ENCODE measurements at regions not wholly inside any gene's neighbourhood (a gene's known extent, or its start where the extent isn't known, plus 50 kb on each side); places are given as distances from the start of the nearest gene placed in this dataset.

GRCh38 chr11:128116447-128116846 lies 470.9 kb downstream of the ETS1 start:
- DNase-seq, result no peak
- Histone ChIP-seq H3K14ac (replicated peaks; ENCODE audit: low read depth, low read length) (no peak overlapping the region), H2AK5ac (ENCODE audit: low read depth, low read length) (no peak overlapping the region), H4K91ac (ENCODE audit: insufficient read depth, low read depth, low read length) (no peak overlapping the region), H3K56ac (ENCODE audit: extremely low read depth, insufficient read depth, low read length) (no peak overlapping the region), H3K79me1 (ENCODE audit: low read depth in 1 of 2, low read length in 2 of 2) (no peaks in the 10 kb centered on the region), H2BK5ac (ENCODE audit: low read depth, low read length, poor library complexity, severe bottlenecking) (no peak overlapping the region), H3K9me3 (ENCODE audit: control insufficient read depth, insufficient read depth, low read length) (no peaks in the 10 kb centered on the region), H3K36me3 (ENCODE audit: control insufficient read depth, insufficient read depth, low read length) (no peaks in the 10 kb centered on the region), H3K9me1 (ENCODE audit: insufficient read depth, low read length) (no peaks in the 10 kb centered on the region), H3K9ac (ENCODE audit: low read depth, low read length) (no peak overlapping the region), H3K27ac (ENCODE audit: insufficient read depth, low read length) (no peak overlapping the region), H2BK20ac (ENCODE audit: low read depth, low read length) (no peak overlapping the region), H3K4me3 (ENCODE audit: insufficient read depth, low read depth, low read length) (no peak overlapping the region), H4K8ac (ENCODE audit: low read depth in 2 of 2, low read length in 2 of 2) (no peak overlapping the region), H2AK9ac (replicated peaks; ENCODE audit: low read depth, low read length, poor library complexity) (no peak overlapping the region), H2BK120ac (ENCODE audit: low read depth, low read length) (no peak overlapping the region), H3K4ac (ENCODE audit: low read depth, low read length) (no peak overlapping the region), H3K23ac (ENCODE audit: low read depth, low read length) (no peak overlapping the region), H4K20me1 (ENCODE audit: insufficient read depth, low read length) (no peaks in the 10 kb centered on the region), H3K4me2 (ENCODE audit: low read depth, low read length) (no peak overlapping the region), H3K18ac (ENCODE audit: low read depth, low read length) (no peak overlapping the region), H4K5ac (ENCODE audit: low read depth, low read length) (no peak overlapping the region), H2AFZ (replicated peaks; ENCODE audit: low read length, poor library complexity) (no peak overlapping the region), H3K4me1 (ENCODE audit: control insufficient read depth, insufficient read depth, low read length) (no peaks in the 10 kb centered on the region), H2BK15ac (ENCODE audit: low read depth, low read length) (no peak overlapping the region), H3K27me3 (ENCODE audit: control insufficient read depth, insufficient read depth, low read length) (peaks cover 8% of the 10 kb centered on the region)
- no peak for TF ChIP-seq POLR2A (IDR thresholded peaks at IDR 0.05; ENCODE audit: low read depth, low read length)
- TF ChIP-seq NFE2L2 (IDR thresholded peaks at IDR 0.05; ENCODE audit: low read depth, low read length), result no peak
- TF ChIP-seq MAFK (IDR thresholded peaks at IDR 0.05; ENCODE audit: low read depth, low read length), result no peak
- TF ChIP-seq RAD21 (IDR thresholded peaks at IDR 0.05; ENCODE audit: low read length), result no peak
- TF ChIP-seq ELK1 (IDR thresholded peaks at IDR 0.05; ENCODE audit: borderline replicate concordance, low read depth, low read length), result no peak
- TF ChIP-seq BHLHE40 (IDR thresholded peaks at IDR 0.05; ENCODE audit: low read depth, low read length), result no peak
- no peak for TF ChIP-seq RFX5 (IDR thresholded peaks at IDR 0.05; ENCODE audit: low read depth, low read length)
- no peak for TF ChIP-seq MAZ (IDR thresholded peaks at IDR 0.05; ENCODE audit: borderline replicate concordance, low read depth, low read length)
- no peak for TF ChIP-seq CTCF (conservative IDR thresholded peaks at IDR 0.05; ENCODE audit: low read depth, low read length)
- TF ChIP-seq CHD1 (IDR thresholded peaks at IDR 0.05; ENCODE audit: low read depth, low read length), result no peak
- no peak for TF ChIP-seq SMC3 (IDR thresholded peaks at IDR 0.05; ENCODE audit: low read depth, low read length)
- no peak for TF ChIP-seq USF2 (IDR thresholded peaks at IDR 0.05; ENCODE audit: low read depth, low read length)
- no peak for TF ChIP-seq RCOR1 (IDR thresholded peaks at IDR 0.05; ENCODE audit: insufficient replicate concordance, low read length)
- no peak for TF ChIP-seq MXI1 (IDR thresholded peaks at IDR 0.05; ENCODE audit: borderline replicate concordance, low read depth, low read length)
- in situ Hi-C loops (cut with MboI; ENCODE audit: low sequenced_read_pairs) (no loop called here), dilution Hi-C loops (cut with HindIII; ENCODE audit: low sequenced_read_pairs, unreplicated experiment) (no loop called here), intact Hi-C loops (cut with micrococcal nuclease) (no loop called here)
- BruUV-seq (replicated peaks), result no TSS peak
- no peak for ATAC-seq (ENCODE audit: low read depth)
- POLR2A ChIA-PET (ENCODE audit: unreplicated experiment), result no interaction called here
- no CpG with 5 or more reads among the region's 4 CpGs for WGBS, 2 experiments (ENCODE audit: extremely low coverage in 2 of 2, insufficient read length in 1 of 2)
- CTCF ChIA-PET, result no interaction called here
